Astrocyte (in vitro differentiated cells and primary cell): ENCODE measurements at regions not wholly inside any gene's neighbourhood (a gene's known extent, or its start where the extent isn't known, plus 50 kb on each side); places are given as distances from the start of the nearest gene placed in this dataset.

ENCODE experiments used
- DNase-seq: peaks from one replicate; pipeline ENCODE4 v3.0.0-alpha.2; 2010; ENCODE audit warnings: low read depth
- FAIRE-seq: peaks from 2 replicates; lab custom pipeline; 2011; peaks lifted over from hg19 to GRCh38; lab: Jason Lieb, UNC
- H2AFZ ChIP-seq: 2 replicates; pipeline ENCODE4 v1.6.0; 2012; ENCODE audit warnings: low read depth, low read length, inconsistent platforms
- H3K27ac ChIP-seq: 2 replicates; pipeline ENCODE4 v1.5.1; 2011; ENCODE audit warnings: low read depth, low read length, inconsistent platforms
- H3K27me3 ChIP-seq: 2 replicates; pipeline ENCODE4 v1.6.0; 2011; ENCODE audit warnings: low read length, inconsistent platforms; ENCODE audit not compliant: insufficient read depth
- H3K36me3 ChIP-seq: 2 replicates; pipeline ENCODE4 v1.5.1; 2011; ENCODE audit warnings: low read length, inconsistent platforms; ENCODE audit not compliant: insufficient read depth
- H3K4me1 ChIP-seq: 2 replicates; pipeline ENCODE4 v1.5.1; 2011; ENCODE audit warnings: low read length, inconsistent platforms; ENCODE audit not compliant: insufficient read depth
- H3K4me2 ChIP-seq: 2 replicates; pipeline ENCODE4 v1.6.0; 2012; ENCODE audit warnings: low read length, inconsistent platforms
- H3K4me3 ChIP-seq: 2 replicates; pipeline ENCODE4 v1.5.1; 2011; ENCODE audit warnings: low read depth, mild to moderate bottlenecking, low read length, inconsistent platforms; ENCODE audit not compliant: insufficient read depth
- H3K79me2 ChIP-seq: 2 replicates; pipeline ENCODE4 v1.6.0; 2012; ENCODE audit warnings: mild to moderate bottlenecking, low read length, inconsistent platforms; ENCODE audit not compliant: insufficient read depth
- H3K9ac ChIP-seq: 2 replicates; pipeline ENCODE4 v1.6.0; 2012; ENCODE audit warnings: mild to moderate bottlenecking, low read length, inconsistent platforms
- H3K9me3 ChIP-seq: 2 replicates; pipeline ENCODE4 v1.5.1; 2012; ENCODE audit warnings: low read depth, mild to moderate bottlenecking, low read length, inconsistent platforms; ENCODE audit not compliant: insufficient read depth
- H4K20me1 ChIP-seq: 2 replicates; pipeline ENCODE4 v1.6.0; 2012; ENCODE audit warnings: low read length, inconsistent platforms; ENCODE audit not compliant: insufficient read depth
- H3K27ac Mint-ChIP-seq: one replicate; pipeline ENCODE4 v1.8.0; 2021; ENCODE audit warnings: mild to moderate bottlenecking, mixed read lengths; ENCODE audit not compliant: unreplicated experiment
- H3K27me3 Mint-ChIP-seq: one replicate; pipeline ENCODE4 v1.8.0; 2021; ENCODE audit warnings: low read depth, mixed read lengths; ENCODE audit not compliant: unreplicated experiment
- H3K36me3 Mint-ChIP-seq: one replicate; pipeline ENCODE4 v1.8.0; 2021; ENCODE audit warnings: low read depth, mixed read lengths; ENCODE audit not compliant: unreplicated experiment
- H3K4me1 Mint-ChIP-seq: one replicate; pipeline ENCODE4 v1.8.0; 2021; ENCODE audit warnings: low read depth, mixed read lengths; ENCODE audit not compliant: unreplicated experiment
- H3K4me3 Mint-ChIP-seq: one replicate; pipeline ENCODE4 v1.8.0; 2021; ENCODE audit warnings: mild to moderate bottlenecking, moderate library complexity, mixed read lengths; ENCODE audit not compliant: unreplicated experiment
- H3K9me3 Mint-ChIP-seq: one replicate; pipeline ENCODE4 v1.8.0; 2021; ENCODE audit warnings: mild to moderate bottlenecking, mixed read lengths; ENCODE audit not compliant: unreplicated experiment
- EZH2 ChIP-seq: IDR thresholded peaks from 2 replicates; pipeline ENCODE4 v1.6.1; 2012; ENCODE audit warnings: mild to moderate bottlenecking, low read length, inconsistent platforms; ENCODE audit not compliant: insufficient read depth
- TF ChIP-seq, protein P1 (sequence below): IDR thresholded peaks from 2 replicates; pipeline ENCODE4 v1.5.1; 2011; ENCODE audit warnings: low read depth, mild to moderate bottlenecking, inconsistent platforms, low read length, moderate library complexity; ENCODE audit not compliant: insufficient read depth

DNA sequence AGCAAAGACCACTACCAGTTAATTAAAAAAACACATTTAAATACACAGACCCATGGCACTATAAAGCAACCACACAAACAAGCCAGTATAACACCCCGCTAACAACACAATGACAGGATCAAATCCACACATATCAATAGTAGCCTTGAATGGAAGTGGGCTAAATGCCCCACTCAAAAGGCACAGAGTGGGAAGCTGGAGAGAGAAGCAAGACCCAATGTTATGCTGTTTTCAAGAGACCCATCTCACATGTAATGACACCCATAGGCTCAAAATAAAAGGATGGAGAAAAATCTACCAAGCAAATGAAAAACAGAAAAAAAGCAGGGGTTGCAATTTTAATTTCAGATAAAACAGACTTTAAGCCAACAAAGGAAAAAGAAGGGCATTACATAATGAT is 125.4 kb upstream of the PTCHD4 start:
- Histone ChIP-seq H4K20me1 (no peaks in the 10 kb centered on the region), H3K4me3 (no peak overlapping the region), H3K4me1 (no peaks in the 10 kb centered on the region), H3K36me3 (no peaks in the 10 kb centered on the region), H3K27me3 (no peaks in the 10 kb centered on the region), H3K9me3 (no peaks in the 10 kb centered on the region), H3K4me2 (no peak overlapping the region), H2AFZ (no peak overlapping the region), H3K27ac (no peak overlapping the region), H3K9ac (no peak overlapping the region), H3K79me2 (no peaks in the 10 kb centered on the region)
- no peak overlapping the region for H3K4me3 Mint-ChIP-seq
- H3K9me3 Mint-ChIP-seq, result peaks cover 11% of the 10 kb centered on the region
- no peak overlapping the region for H3K27ac Mint-ChIP-seq
- H3K4me1 Mint-ChIP-seq, result no peaks in the 10 kb centered on the region
- no peaks in the 10 kb centered on the region for H3K36me3 Mint-ChIP-seq
- no peaks in the 10 kb centered on the region for H3K27me3 Mint-ChIP-seq
- no peak for TF ChIP-seq EZH2
- TF ChIP-seq, protein P1, sequence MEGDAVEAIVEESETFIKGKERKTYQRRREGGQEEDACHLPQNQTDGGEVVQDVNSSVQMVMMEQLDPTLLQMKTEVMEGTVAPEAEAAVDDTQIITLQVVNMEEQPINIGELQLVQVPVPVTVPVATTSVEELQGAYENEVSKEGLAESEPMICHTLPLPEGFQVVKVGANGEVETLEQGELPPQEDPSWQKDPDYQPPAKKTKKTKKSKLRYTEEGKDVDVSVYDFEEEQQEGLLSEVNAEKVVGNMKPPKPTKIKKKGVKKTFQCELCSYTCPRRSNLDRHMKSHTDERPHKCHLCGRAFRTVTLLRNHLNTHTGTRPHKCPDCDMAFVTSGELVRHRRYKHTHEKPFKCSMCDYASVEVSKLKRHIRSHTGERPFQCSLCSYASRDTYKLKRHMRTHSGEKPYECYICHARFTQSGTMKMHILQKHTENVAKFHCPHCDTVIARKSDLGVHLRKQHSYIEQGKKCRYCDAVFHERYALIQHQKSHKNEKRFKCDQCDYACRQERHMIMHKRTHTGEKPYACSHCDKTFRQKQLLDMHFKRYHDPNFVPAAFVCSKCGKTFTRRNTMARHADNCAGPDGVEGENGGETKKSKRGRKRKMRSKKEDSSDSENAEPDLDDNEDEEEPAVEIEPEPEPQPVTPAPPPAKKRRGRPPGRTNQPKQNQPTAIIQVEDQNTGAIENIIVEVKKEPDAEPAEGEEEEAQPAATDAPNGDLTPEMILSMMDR, result no peak
- FAIRE-seq, result no peak
- no peak for DNase-seq

GRCh38 chr6:48233063-48233462 is 122.1 kb upstream of the PTCHD4 start:
- Histone ChIP-seq H3K9me3 (no peaks in the 10 kb centered on the region), H4K20me1 (no peaks in the 10 kb centered on the region), H3K4me1 (no peaks in the 10 kb centered on the region), H3K27me3 (no peaks in the 10 kb centered on the region), H3K36me3 (no peaks in the 10 kb centered on the region), H2AFZ (no peak overlapping the region), H3K79me2 (no peaks in the 10 kb centered on the region), H3K4me2 (no peak overlapping the region), H3K4me3 (no peak overlapping the region), H3K27ac (no peak overlapping the region), H3K9ac (no peak overlapping the region)
- no peak overlapping the region for H3K27ac Mint-ChIP-seq
- no peaks in the 10 kb centered on the region for H3K4me1 Mint-ChIP-seq
- no peaks in the 10 kb centered on the region for H3K36me3 Mint-ChIP-seq
- H3K9me3 Mint-ChIP-seq, result peaks cover 11% of the 10 kb centered on the region
- no peak for FAIRE-seq
- H3K4me3 Mint-ChIP-seq, result no peak overlapping the region
- no peak for DNase-seq
- no peaks in the 10 kb centered on the region for H3K27me3 Mint-ChIP-seq
- no peak for TF ChIP-seq EZH2
- TF ChIP-seq, protein P1, result no peak

DNA sequence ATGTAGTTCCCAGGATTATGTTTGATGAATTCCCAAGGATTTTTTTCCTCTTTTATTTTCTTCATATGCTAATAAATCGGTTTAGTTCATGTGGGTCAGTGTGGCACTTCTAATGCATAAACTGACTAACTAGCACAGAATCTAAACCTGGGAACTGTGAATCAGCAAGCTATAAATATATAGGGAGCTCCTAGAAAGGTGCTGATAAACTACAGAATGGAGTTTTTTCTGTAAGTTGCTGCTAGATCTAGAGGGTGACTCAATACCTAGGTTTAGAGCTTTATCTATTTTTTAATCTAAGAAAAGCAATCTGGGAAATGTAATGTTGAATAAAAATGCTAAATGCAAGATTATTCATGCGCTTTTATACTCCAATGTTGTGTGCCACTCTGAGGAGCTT is 118.8 kb upstream of the PTCHD4 start:
- DNase-seq (peak; percentile 0), FAIRE-seq (no peak)
- no peaks in the 10 kb centered on the region for H3K36me3 ChIP-seq
- H3K4me2 ChIP-seq, result no peak overlapping the region
- H3K27me3 ChIP-seq, result no peaks in the 10 kb centered on the region
- H3K79me2 ChIP-seq, result no peaks in the 10 kb centered on the region
- H3K27ac Mint-ChIP-seq, result no peak overlapping the region
- H3K9me3 ChIP-seq, result no peaks in the 10 kb centered on the region
- TF ChIP-seq EZH2, result no peak
- H3K4me3 Mint-ChIP-seq, result no peak overlapping the region
- H3K4me3 ChIP-seq, result no peak overlapping the region
- H3K9me3 Mint-ChIP-seq, result peaks cover under 1% of the 10 kb centered on the region
- H3K4me1 ChIP-seq, result no peaks in the 10 kb centered on the region
- no peak overlapping the region for H3K9ac ChIP-seq
- H3K4me1 Mint-ChIP-seq, result no peaks in the 10 kb centered on the region
- H4K20me1 ChIP-seq, result no peaks in the 10 kb centered on the region
- H2AFZ ChIP-seq, result no peak overlapping the region
- H3K27ac ChIP-seq, result no peak overlapping the region
- H3K36me3 Mint-ChIP-seq, result no peaks in the 10 kb centered on the region
- no peaks in the 10 kb centered on the region for H3K27me3 Mint-ChIP-seq
